Astrocyte (in vitro differentiated cells and primary cell): ENCODE measurements at regions not wholly inside any gene's neighbourhood (a gene's known extent, or its start where the extent isn't known, plus 50 kb on each side); places are given as distances from the start of the nearest gene placed in this dataset.

Experiments
- DNase-seq: peaks from one replicate; pipeline ENCODE4 v3.0.0-alpha.2; 2010; ENCODE audit warnings: low read depth
- FAIRE-seq: peaks from 2 replicates; lab custom pipeline; 2011; peaks lifted over from hg19 to GRCh38; lab: Jason Lieb, UNC
- H2AFZ ChIP-seq: 2 replicates; pipeline ENCODE4 v1.6.0; 2012; ENCODE audit warnings: low read depth, low read length, inconsistent platforms
- H3K27ac ChIP-seq: 2 replicates; pipeline ENCODE4 v1.5.1; 2011; ENCODE audit warnings: low read depth, low read length, inconsistent platforms
- H3K27me3 ChIP-seq: 2 replicates; pipeline ENCODE4 v1.6.0; 2011; ENCODE audit warnings: low read length, inconsistent platforms; ENCODE audit not compliant: insufficient read depth
- H3K36me3 ChIP-seq: 2 replicates; pipeline ENCODE4 v1.5.1; 2011; ENCODE audit warnings: low read length, inconsistent platforms; ENCODE audit not compliant: insufficient read depth
- H3K4me1 ChIP-seq: 2 replicates; pipeline ENCODE4 v1.5.1; 2011; ENCODE audit warnings: low read length, inconsistent platforms; ENCODE audit not compliant: insufficient read depth
- H3K4me2 ChIP-seq: 2 replicates; pipeline ENCODE4 v1.6.0; 2012; ENCODE audit warnings: low read length, inconsistent platforms
- H3K4me3 ChIP-seq: 2 replicates; pipeline ENCODE4 v1.5.1; 2011; ENCODE audit warnings: low read depth, mild to moderate bottlenecking, low read length, inconsistent platforms; ENCODE audit not compliant: insufficient read depth
- H3K79me2 ChIP-seq: 2 replicates; pipeline ENCODE4 v1.6.0; 2012; ENCODE audit warnings: mild to moderate bottlenecking, low read length, inconsistent platforms; ENCODE audit not compliant: insufficient read depth
- H3K9ac ChIP-seq: 2 replicates; pipeline ENCODE4 v1.6.0; 2012; ENCODE audit warnings: mild to moderate bottlenecking, low read length, inconsistent platforms
- H3K9me3 ChIP-seq: 2 replicates; pipeline ENCODE4 v1.5.1; 2012; ENCODE audit warnings: low read depth, mild to moderate bottlenecking, low read length, inconsistent platforms; ENCODE audit not compliant: insufficient read depth
- H4K20me1 ChIP-seq: 2 replicates; pipeline ENCODE4 v1.6.0; 2012; ENCODE audit warnings: low read length, inconsistent platforms; ENCODE audit not compliant: insufficient read depth
- H3K27ac Mint-ChIP-seq: one replicate; pipeline ENCODE4 v1.8.0; 2021; ENCODE audit warnings: mild to moderate bottlenecking, mixed read lengths; ENCODE audit not compliant: unreplicated experiment
- H3K27me3 Mint-ChIP-seq: one replicate; pipeline ENCODE4 v1.8.0; 2021; ENCODE audit warnings: low read depth, mixed read lengths; ENCODE audit not compliant: unreplicated experiment
- H3K36me3 Mint-ChIP-seq: one replicate; pipeline ENCODE4 v1.8.0; 2021; ENCODE audit warnings: low read depth, mixed read lengths; ENCODE audit not compliant: unreplicated experiment
- H3K4me1 Mint-ChIP-seq: one replicate; pipeline ENCODE4 v1.8.0; 2021; ENCODE audit warnings: low read depth, mixed read lengths; ENCODE audit not compliant: unreplicated experiment
- H3K4me3 Mint-ChIP-seq: one replicate; pipeline ENCODE4 v1.8.0; 2021; ENCODE audit warnings: mild to moderate bottlenecking, moderate library complexity, mixed read lengths; ENCODE audit not compliant: unreplicated experiment
- H3K9me3 Mint-ChIP-seq: one replicate; pipeline ENCODE4 v1.8.0; 2021; ENCODE audit warnings: mild to moderate bottlenecking, mixed read lengths; ENCODE audit not compliant: unreplicated experiment
- EZH2 ChIP-seq: IDR thresholded peaks from 2 replicates; pipeline ENCODE4 v1.6.1; 2012; ENCODE audit warnings: mild to moderate bottlenecking, low read length, inconsistent platforms; ENCODE audit not compliant: insufficient read depth
- TF ChIP-seq, protein P1 (sequence below): IDR thresholded peaks from 2 replicates; pipeline ENCODE4 v1.5.1; 2011; ENCODE audit warnings: low read depth, mild to moderate bottlenecking, inconsistent platforms, low read length, moderate library complexity; ENCODE audit not compliant: insufficient read depth

DNA sequence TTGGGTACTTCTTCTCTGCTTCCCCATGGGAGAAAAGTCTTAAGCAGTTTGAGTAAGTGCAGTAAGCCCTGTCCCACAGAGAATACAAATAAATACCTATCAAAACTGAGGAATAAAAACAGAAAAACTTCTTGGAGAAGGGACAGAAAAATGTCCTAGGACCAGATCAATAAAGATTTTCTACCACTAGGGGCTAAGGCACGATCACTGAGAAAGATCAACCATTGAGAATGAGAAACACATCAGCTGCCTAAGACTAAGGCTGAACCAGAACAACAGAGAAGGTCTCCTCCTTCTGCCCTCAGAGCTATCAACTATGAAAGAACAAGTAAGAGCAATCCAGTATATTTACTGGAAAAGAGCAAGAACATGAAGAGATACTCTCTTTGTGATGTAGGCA, 763.6 kb upstream of the LRRTM1 start:
- Histone ChIP-seq H3K79me2 (no peaks in the 10 kb centered on the region), H3K4me2 (no peak overlapping the region), H3K27ac (no peak overlapping the region), H3K9me3 (peaks cover 2% of the 10 kb centered on the region), H3K9ac (no peak overlapping the region), H3K36me3 (no peaks in the 10 kb centered on the region), H3K27me3 (no peaks in the 10 kb centered on the region), H3K4me3 (no peak overlapping the region), H3K4me1 (no peaks in the 10 kb centered on the region), H2AFZ (no peak overlapping the region), H4K20me1 (no peaks in the 10 kb centered on the region)
- no peak for TF ChIP-seq EZH2
- TF ChIP-seq, protein P1, sequence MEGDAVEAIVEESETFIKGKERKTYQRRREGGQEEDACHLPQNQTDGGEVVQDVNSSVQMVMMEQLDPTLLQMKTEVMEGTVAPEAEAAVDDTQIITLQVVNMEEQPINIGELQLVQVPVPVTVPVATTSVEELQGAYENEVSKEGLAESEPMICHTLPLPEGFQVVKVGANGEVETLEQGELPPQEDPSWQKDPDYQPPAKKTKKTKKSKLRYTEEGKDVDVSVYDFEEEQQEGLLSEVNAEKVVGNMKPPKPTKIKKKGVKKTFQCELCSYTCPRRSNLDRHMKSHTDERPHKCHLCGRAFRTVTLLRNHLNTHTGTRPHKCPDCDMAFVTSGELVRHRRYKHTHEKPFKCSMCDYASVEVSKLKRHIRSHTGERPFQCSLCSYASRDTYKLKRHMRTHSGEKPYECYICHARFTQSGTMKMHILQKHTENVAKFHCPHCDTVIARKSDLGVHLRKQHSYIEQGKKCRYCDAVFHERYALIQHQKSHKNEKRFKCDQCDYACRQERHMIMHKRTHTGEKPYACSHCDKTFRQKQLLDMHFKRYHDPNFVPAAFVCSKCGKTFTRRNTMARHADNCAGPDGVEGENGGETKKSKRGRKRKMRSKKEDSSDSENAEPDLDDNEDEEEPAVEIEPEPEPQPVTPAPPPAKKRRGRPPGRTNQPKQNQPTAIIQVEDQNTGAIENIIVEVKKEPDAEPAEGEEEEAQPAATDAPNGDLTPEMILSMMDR, result no peak
- DNase-seq (no peak), FAIRE-seq (no peak)
- no peaks in the 10 kb centered on the region for H3K27me3 Mint-ChIP-seq
- H3K9me3 Mint-ChIP-seq, result peaks cover 7% of the 10 kb centered on the region
- H3K36me3 Mint-ChIP-seq, result no peaks in the 10 kb centered on the region
- H3K27ac Mint-ChIP-seq, result no peak overlapping the region
- H3K4me3 Mint-ChIP-seq, result no peak overlapping the region
- no peaks in the 10 kb centered on the region for H3K4me1 Mint-ChIP-seq

DNA sequence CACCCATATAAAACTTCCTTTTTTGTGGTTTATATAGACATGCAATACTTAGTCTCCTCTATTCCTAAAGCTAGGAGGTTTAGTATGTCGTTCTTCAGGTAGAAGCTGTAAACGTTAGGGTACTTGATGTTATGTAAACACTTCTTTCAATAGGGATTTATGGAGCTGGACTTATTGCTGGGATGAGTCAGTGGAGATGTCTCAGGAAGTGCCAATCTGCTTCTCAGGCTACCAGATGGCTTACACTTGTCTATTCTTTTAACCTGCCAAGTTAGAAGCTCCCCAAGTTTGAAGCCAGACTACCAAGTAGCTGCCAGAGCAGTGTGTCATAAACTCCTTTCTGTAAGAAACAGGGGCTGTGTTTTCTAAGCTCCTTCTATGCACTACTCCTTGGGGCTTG, 756.5 kb upstream of the LRRTM1 start:
- FAIRE-seq (no peak), DNase-seq (no peak)
- Mint-ChIP-seq H3K27me3 (no peaks in the 10 kb centered on the region), H3K4me3 (no peak overlapping the region), H3K9me3 (peaks cover 10% of the 10 kb centered on the region), H3K27ac (no peak overlapping the region), H3K36me3 (no peaks in the 10 kb centered on the region), H3K4me1 (peaks cover 1% of the 10 kb centered on the region)
- Histone ChIP-seq H3K27me3 (no peaks in the 10 kb centered on the region), H3K9me3 (peaks cover 4% of the 10 kb centered on the region), H3K36me3 (no peaks in the 10 kb centered on the region), H3K4me2 (no peak overlapping the region), H3K4me1 (no peaks in the 10 kb centered on the region), H3K9ac (no peak overlapping the region), H3K79me2 (no peaks in the 10 kb centered on the region), H3K27ac (no peak overlapping the region), H2AFZ (no peak overlapping the region), H4K20me1 (no peaks in the 10 kb centered on the region), H3K4me3 (no peak overlapping the region)
- no peak for TF ChIP-seq EZH2
- TF ChIP-seq, protein P1, result no peak

DNA sequence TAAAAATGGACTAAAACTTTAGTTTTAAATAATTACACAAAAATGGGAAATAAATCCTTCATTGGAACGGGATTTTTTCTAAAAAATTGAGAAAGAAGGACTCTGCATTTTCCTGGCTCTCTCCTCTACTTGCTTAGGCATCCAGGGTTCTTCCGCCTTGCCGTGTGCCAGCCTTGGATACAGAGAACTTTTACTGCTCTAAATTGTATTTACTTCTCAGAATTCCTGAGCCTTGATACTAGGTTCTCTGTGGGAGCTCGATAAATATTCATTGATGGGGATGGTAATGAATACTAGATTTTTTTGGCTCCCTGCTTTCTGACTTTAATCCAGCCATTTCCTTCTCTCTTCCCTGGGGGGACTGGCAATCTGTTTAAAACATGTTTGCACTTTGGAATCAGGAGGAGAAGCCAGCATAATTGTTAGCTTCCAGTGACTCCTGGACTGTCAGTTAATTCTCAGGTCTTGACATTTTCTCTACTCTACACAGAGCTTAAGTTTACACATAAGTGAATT, 746.1 kb upstream of the LRRTM1 start:
- Mint-ChIP-seq H3K4me3 (no peak overlapping the region), H3K9me3 (no peaks in the 10 kb centered on the region), H3K36me3 (no peaks in the 10 kb centered on the region), H3K27me3 (no peaks in the 10 kb centered on the region), H3K4me1 (no peaks in the 10 kb centered on the region), H3K27ac (no peak overlapping the region)
- TF ChIP-seq, protein P1, result no peak
- no peak for TF ChIP-seq EZH2
- Histone ChIP-seq H3K9me3 (peaks cover 3% of the 10 kb centered on the region), H3K79me2 (no peaks in the 10 kb centered on the region), H4K20me1 (no peaks in the 10 kb centered on the region), H2AFZ (no peak overlapping the region), H3K27ac (no peak overlapping the region), H3K27me3 (no peaks in the 10 kb centered on the region), H3K4me3 (no peak overlapping the region), H3K4me2 (no peak overlapping the region), H3K36me3 (no peaks in the 10 kb centered on the region), H3K9ac (no peak overlapping the region), H3K4me1 (no peaks in the 10 kb centered on the region)
- DNase-seq, result no peak
- FAIRE-seq, result no peak
